ENCODE measurements at regions not wholly inside any gene's neighbourhood (a gene's known extent, or its start where the extent isn't known, plus 50 kb on each side); places are given as distances from the start of the nearest gene placed in this dataset.
"Not testable (repeated sequence)": the region's sequence is repeated elsewhere in the genome, so short reads cannot be mapped to it uniquely, and the experiment has no call there.

GRCh38 chr2:156937430-156937829, 320.1 kb upstream of the GALNT5 start:
- Histone ChIP-seq H3K9me3 (replicated peaks) (no peaks in the 10 kb centered on the region), H3K27ac (no peak overlapping the region), H3K36me3 (no peaks in the 10 kb centered on the region), H3K4me3 (no peak overlapping the region), H3K4me1 (peaks cover 8% of the 10 kb centered on the region), H3K27me3 (no peaks in the 10 kb centered on the region)
- no peak for DNase-seq

GRCh38 chr2:156944871-156945270, 312.6 kb upstream of the GALNT5 start:
- no peak for DNase-seq

GRCh38 chr2:156947261-156947660, 310.2 kb upstream of the GALNT5 start:
- H3K27ac ChIP-seq, result no peak overlapping the region
- H3K36me3 ChIP-seq, result no peaks in the 10 kb centered on the region
- no peak overlapping the region for H3K4me3 ChIP-seq
- H3K4me1 ChIP-seq, result no peaks in the 10 kb centered on the region
- H3K9me3 ChIP-seq (replicated peaks), result no peaks in the 10 kb centered on the region
- H3K27me3 ChIP-seq, result no peaks in the 10 kb centered on the region
- DNase-seq, result no peak

More at GRCh38 chr2:156944871-156945270, 312.6 kb upstream of the GALNT5 start:
- no peaks in the 10 kb centered on the region for H3K9me3 ChIP-seq (replicated peaks)
- no peaks in the 10 kb centered on the region for H3K4me1 ChIP-seq
- H3K36me3 ChIP-seq, result no peaks in the 10 kb centered on the region
- no peak overlapping the region for H3K27ac ChIP-seq
- no peaks in the 10 kb centered on the region for H3K27me3 ChIP-seq
- H3K4me3 ChIP-seq, result no peak overlapping the region

- H3K4me1 ChIP-seq, result no peaks in the 10 kb centered on the region
- H3K27me3 ChIP-seq, result no peaks in the 10 kb centered on the region
- no peak overlapping the region for H3K27ac ChIP-seq
- no peaks in the 10 kb centered on the region for H3K36me3 ChIP-seq
- DNase-seq, result no peak
- no peaks in the 10 kb centered on the region for H3K9me3 ChIP-seq (replicated peaks)
- H3K4me3 ChIP-seq, result no peak overlapping the region
These were observed 301.8 kb upstream of the GALNT5 start for GRCh38 chr2:156955701-156956100.

- H3K9me3 ChIP-seq (replicated peaks), result no peaks in the 10 kb centered on the region
- no peaks in the 10 kb centered on the region for H3K4me1 ChIP-seq
- no peak overlapping the region for H3K4me3 ChIP-seq
- no peaks in the 10 kb centered on the region for H3K27me3 ChIP-seq
- no peak for DNase-seq
- no peak overlapping the region for H3K27ac ChIP-seq
- no peaks in the 10 kb centered on the region for H3K36me3 ChIP-seq
These were observed 301.3 kb upstream of the GALNT5 start for GRCh38 chr2:156956161-156956560.

GRCh38 chr2:156958374-156958773, 299.1 kb upstream of the GALNT5 start:
- H3K36me3 ChIP-seq, result no peaks in the 10 kb centered on the region
- no peaks in the 10 kb centered on the region for H3K9me3 ChIP-seq (replicated peaks)

GRCh38 chr2:156959481-156959880, 298.0 kb upstream of the GALNT5 start:
- no peaks in the 10 kb centered on the region for H3K27me3 ChIP-seq
- no peaks in the 10 kb centered on the region for H3K36me3 ChIP-seq
- DNase-seq, result no peak
- no peak overlapping the region for H3K27ac ChIP-seq
- no peaks in the 10 kb centered on the region for H3K4me1 ChIP-seq
- no peak overlapping the region for H3K4me3 ChIP-seq
- no peaks in the 10 kb centered on the region for H3K9me3 ChIP-seq (replicated peaks)

More at GRCh38 chr2:156958374-156958773, 299.1 kb upstream of the GALNT5 start:
- H3K27ac ChIP-seq, result no peak overlapping the region
- no peaks in the 10 kb centered on the region for H3K27me3 ChIP-seq
- H3K4me1 ChIP-seq, result no peaks in the 10 kb centered on the region
- H3K4me3 ChIP-seq, result no peak overlapping the region
- no peak for DNase-seq

- H3K4me3 ChIP-seq, result no peak overlapping the region
- H3K4me1 ChIP-seq, result no peaks in the 10 kb centered on the region; the same call in 1 of the 2 replicates
- H3K27ac ChIP-seq, result no peak overlapping the region
- peak in 1 of 2 experiments; percentile 19 for DNase-seq
- H3K9me3 ChIP-seq (replicated peaks), result no peaks in the 10 kb centered on the region
- H3K27me3 ChIP-seq, result no peaks in the 10 kb centered on the region
- H3K36me3 ChIP-seq, result no peaks in the 10 kb centered on the region
These were observed 274.9 kb upstream of the GALNT5 start for GRCh38 chr2:156982615-156983014.

GRCh38 chr2:156986339-156986988, 271.0 kb upstream of the GALNT5 start:
- DNase-seq, result no peak
- no peak overlapping the region for H3K4me3 ChIP-seq
- no peaks in the 10 kb centered on the region for H3K9me3 ChIP-seq (replicated peaks)
- H3K27me3 ChIP-seq, result no peaks in the 10 kb centered on the region
- no peaks in the 10 kb centered on the region; the same call in 1 of the 2 replicates for H3K4me1 ChIP-seq
- H3K36me3 ChIP-seq, result no peaks in the 10 kb centered on the region
- H3K27ac ChIP-seq, result no peak overlapping the region

- no peaks in the 10 kb centered on the region; the same call in 1 of the 2 replicates for H3K9me3 ChIP-seq (replicated peaks)
- DNase-seq, result no peak
- H3K27ac ChIP-seq, result no peak overlapping the region
- no peaks in the 10 kb centered on the region for H3K36me3 ChIP-seq
- H3K4me3 ChIP-seq, result no peak overlapping the region
- no peaks in the 10 kb centered on the region for H3K27me3 ChIP-seq
- no peaks in the 10 kb centered on the region for H3K4me1 ChIP-seq
These were observed 257.8 kb upstream of the GALNT5 start for GRCh38 chr2:156999661-157000060.

GRCh38 chr2:157004789-157005188, 252.7 kb upstream of the GALNT5 start:
- no peaks in the 10 kb centered on the region for H3K36me3 ChIP-seq
- no peaks in the 10 kb centered on the region for H3K4me1 ChIP-seq
- no peaks in the 10 kb centered on the region; the same call in 1 of the 2 replicates for H3K9me3 ChIP-seq (replicated peaks)
- H3K27ac ChIP-seq, result no peak overlapping the region
- H3K27me3 ChIP-seq, result no peaks in the 10 kb centered on the region
- no peak overlapping the region for H3K4me3 ChIP-seq
- no peak for DNase-seq

- no peaks in the 10 kb centered on the region for H3K9me3 ChIP-seq (replicated peaks)
- H3K36me3 ChIP-seq, result no peaks in the 10 kb centered on the region
- no peak overlapping the region for H3K4me3 ChIP-seq
- no peaks in the 10 kb centered on the region for H3K27me3 ChIP-seq
- no peak overlapping the region for H3K27ac ChIP-seq
- DNase-seq, result no peak
- H3K4me1 ChIP-seq, result no peaks in the 10 kb centered on the region
These were observed 242.4 kb upstream of the GALNT5 start for GRCh38 chr2:157015015-157015575.

GRCh38 chr2:157023264-157023663, 234.2 kb upstream of the GALNT5 start:
- DNase-seq, result not testable (repeated sequence)

GRCh38 chr2:157024129-157024528, 233.4 kb upstream of the GALNT5 start:
- H3K27ac ChIP-seq, result no peak overlapping the region
- no peak for DNase-seq
- no peaks in the 10 kb centered on the region for H3K36me3 ChIP-seq
- no peak overlapping the region for H3K4me3 ChIP-seq
- H3K9me3 ChIP-seq (replicated peaks), result no peaks in the 10 kb centered on the region; the same call in 1 of the 2 replicates
- no peaks in the 10 kb centered on the region for H3K4me1 ChIP-seq
- H3K27me3 ChIP-seq, result no peaks in the 10 kb centered on the region

More at GRCh38 chr2:157023264-157023663, 234.2 kb upstream of the GALNT5 start:
- H3K4me1 ChIP-seq; H3K4me3 ChIP-seq; H3K27me3 ChIP-seq; H3K36me3 ChIP-seq; H3K27ac ChIP-seq; H3K9me3 ChIP-seq (replicated peaks): not testable (repeated sequence)

GRCh38 chr2:157032017-157032416, 225.5 kb upstream of the GALNT5 start:
- Histone ChIP-seq H3K4me1 (peaks cover 5% of the 10 kb centered on the region; the same call in 1 of the 2 replicates), H3K4me3 (no peak overlapping the region), H3K27me3 (no peaks in the 10 kb centered on the region), H3K36me3 (no peaks in the 10 kb centered on the region), H3K27ac (no peak overlapping the region), H3K9me3 (replicated peaks) (no peaks in the 10 kb centered on the region)
- peak in 1 of 2 experiments; percentile 17 for DNase-seq

GRCh38 chr2:157036726-157037125, 220.8 kb upstream of the GALNT5 start:
- no peak overlapping the region for H3K27ac ChIP-seq
- H3K4me1 ChIP-seq, result peaks cover 3% of the 10 kb centered on the region; the same call in 1 of the 2 replicates
- H3K4me3 ChIP-seq, result no peak overlapping the region
- DNase-seq, result no peak
- H3K27me3 ChIP-seq, result no peaks in the 10 kb centered on the region
- no peaks in the 10 kb centered on the region for H3K36me3 ChIP-seq
- H3K9me3 ChIP-seq (replicated peaks), result no peaks in the 10 kb centered on the region

Data from SJCRH30 (cell line).